Natural killer cell (primary cell): ENCODE measurements at regions not wholly inside any gene's neighbourhood (a gene's known extent, or its start where the extent isn't known, plus 50 kb on each side); places are given as distances from the start of the nearest gene placed in this dataset.

ENCODE experiments used
- ATAC-seq, 3 donors: fragments of 150-1000 bp in 2 of 3; fragments of 200-7000 bp in 1 of 3; cut with Tn5 transposase; 1 replicate in 1 of 3; 2 replicates in 2 of 3; pipeline ENCODE4 v1.10.0; 2021; ENCODE audit warnings: mild to moderate bottlenecking in 2 of 3, moderate library complexity in 2 of 3
- DNase-seq, 2 donors: peaks; one replicate each; pipeline versions ENCODE4 v3.0.0 to v3.0.0-alpha.2; 2013 to 2021; ENCODE audit warnings: mixed read lengths in 1 of 2
- H3K27ac ChIP-seq: one replicate; pipeline ENCODE4 v1.5.1; 2013; ENCODE audit warnings: mild to moderate bottlenecking, low read length
- H3K27me3 ChIP-seq: one replicate; pipeline ENCODE4 v1.6.1; 2013; ENCODE audit warnings: low read length; ENCODE audit not compliant: control insufficient read depth, insufficient read depth
- H3K36me3 ChIP-seq: one replicate; pipeline ENCODE4 v1.6.1; 2013; ENCODE audit warnings: low read length; ENCODE audit not compliant: control insufficient read depth, insufficient read depth
- H3K4me1 ChIP-seq: one replicate; pipeline ENCODE4 v1.6.1; 2013; ENCODE audit warnings: low read length; ENCODE audit not compliant: control insufficient read depth, insufficient read depth
- H3K4me3 ChIP-seq: one replicate; pipeline ENCODE4 v1.5.1; 2013; ENCODE audit warnings: low read length
- H3K9me3 ChIP-seq: one replicate; pipeline ENCODE4 v1.6.1; 2013; ENCODE audit warnings: low read length; ENCODE audit not compliant: control insufficient read depth, insufficient read depth
- H3K27ac Mint-ChIP-seq, 2 donors: one replicate each; pipeline ENCODE4 v1.8.0; 2022; ENCODE audit warnings: mild to moderate bottlenecking in 2 of 2, mixed read lengths in 2 of 2, moderate library complexity in 1 of 2
- H3K27me3 Mint-ChIP-seq, 2 donors: one replicate each; pipeline ENCODE4 v1.8.0; 2022; ENCODE audit warnings: low read depth in 2 of 2, mixed read lengths in 2 of 2
- H3K36me3 Mint-ChIP-seq: one replicate; pipeline ENCODE4 v1.8.0; 2022; ENCODE audit warnings: mixed read lengths
- H3K4me1 Mint-ChIP-seq, 2 donors: one replicate each; pipeline ENCODE4 v1.8.0; 2022; ENCODE audit warnings: mixed read lengths in 2 of 2
- H3K4me3 Mint-ChIP-seq: one replicate; pipeline ENCODE4 v1.8.0; 2022; ENCODE audit warnings: mild to moderate bottlenecking, moderate library complexity, mixed read lengths
- H3K9me3 Mint-ChIP-seq, 2 donors: one replicate each; pipeline ENCODE4 v1.8.0; 2022; ENCODE audit warnings: mixed read lengths in 2 of 2
- CTCF ChIP-seq: fragments of 200-600 bp; IDR thresholded peaks from one replicate; pipeline ENCODE4 v1.8.0; 2022; ENCODE audit warnings: antibody characterized with exemption
- WGBS: methylation state at CpG from one replicate; pipeline ENCODE4 v1.1.7; 2013; ENCODE audit warnings: missing lambda C conversion rate; ENCODE audit not compliant: insufficient coverage; 5-methylcytosine and 5-hydroxymethylcytosine counted together
- intact Hi-C: fragments of 100-400 bp; cut with micrococcal nuclease; formaldehyde crosslinking; loops from one replicate; pipeline ENCODE4 v1.14.2; 2022

- no peak overlapping the region for H3K27ac Mint-ChIP-seq
- no peaks in the 10 kb centered on the region for H3K36me3 ChIP-seq
- TF ChIP-seq CTCF: no peak
- no peak overlapping the region for H3K4me3 ChIP-seq
- no peaks in the 10 kb centered on the region for H3K27me3 ChIP-seq
- H3K27me3 Mint-ChIP-seq: peaks cover 4 to 13% of the 10 kb centered on the region in 2 donors
- ATAC-seq (no peak), DNase-seq (no peak)
- 88% methylated on average over 1 of the region's 2 CpGs for WGBS
- no peaks in the 10 kb centered on the region for H3K4me1 Mint-ChIP-seq
- no peaks in the 10 kb centered on the region for H3K9me3 ChIP-seq
- no peaks in the 10 kb centered on the region for H3K36me3 Mint-ChIP-seq
- intact Hi-C loops: no loop called here
- H3K4me1 ChIP-seq: no peaks in the 10 kb centered on the region
- peaks cover 0 to 5% of the 10 kb centered on the region in 2 donors for H3K9me3 Mint-ChIP-seq
- no peak overlapping the region for H3K4me3 Mint-ChIP-seq
- H3K27ac ChIP-seq: no peak overlapping the region
Observed at GRCh38 chr9:1701113-1701512, 314.0 kb upstream of the SMARCA2 start.

GRCh38 chr9:1702701-1703100, 312.4 kb upstream of the SMARCA2 start:
- H3K27me3 ChIP-seq: no peaks in the 10 kb centered on the region
- no peaks in the 10 kb centered on the region for H3K4me1 ChIP-seq
- H3K4me3 ChIP-seq: no peak overlapping the region
- Mint-ChIP-seq H3K9me3 (peaks cover 0 to 5% of the 10 kb centered on the region in 2 donors), H3K4me1 (no peaks in the 10 kb centered on the region), H3K4me3 (no peak overlapping the region), H3K36me3 (no peaks in the 10 kb centered on the region), H3K27me3 (peaks cover 4 to 13% of the 10 kb centered on the region in 2 donors), H3K27ac (no peak overlapping the region)
- no peak overlapping the region for H3K27ac ChIP-seq
- no peak for TF ChIP-seq CTCF
- intact Hi-C loops: no loop called here
- ATAC-seq (no peak), DNase-seq (no peak)
- WGBS: 61% methylated on average over 3 of the region's 3 CpGs
- no peaks in the 10 kb centered on the region for H3K36me3 ChIP-seq
- H3K9me3 ChIP-seq: no peaks in the 10 kb centered on the region

- no peaks in the 10 kb centered on the region for H3K27me3 ChIP-seq
- TF ChIP-seq CTCF: no peak
- no peaks in the 10 kb centered on the region for H3K36me3 ChIP-seq
- intact Hi-C loops: no loop called here
- DNase-seq (no peak), ATAC-seq (no peak)
- no peaks in the 10 kb centered on the region for H3K4me1 Mint-ChIP-seq
- H3K9me3 Mint-ChIP-seq: no peaks in the 10 kb centered on the region
- 85% methylated on average over 1 of the region's 1 CpG for WGBS
- H3K4me3 ChIP-seq: no peak overlapping the region
- no peaks in the 10 kb centered on the region for H3K9me3 ChIP-seq
- no peaks in the 10 kb centered on the region for H3K36me3 Mint-ChIP-seq
- no peaks in the 10 kb centered on the region for H3K4me1 ChIP-seq
- no peak overlapping the region for H3K27ac ChIP-seq
- H3K4me3 Mint-ChIP-seq: no peak overlapping the region
- H3K27me3 Mint-ChIP-seq: peaks cover 5 to 10% of the 10 kb centered on the region in 2 donors
- no peak overlapping the region for H3K27ac Mint-ChIP-seq
Observed at GRCh38 chr9:1707291-1707690, 307.9 kb upstream of the SMARCA2 start.

- TF ChIP-seq CTCF: no peak
Observed at GRCh38 chr9:1708219-1708618, 306.9 kb upstream of the SMARCA2 start.

More at GRCh38 chr9:1708219-1708618, 306.9 kb upstream of the SMARCA2 start:
- no peaks in the 10 kb centered on the region for H3K9me3 Mint-ChIP-seq
- H3K27me3 ChIP-seq: no peaks in the 10 kb centered on the region
- peaks cover 6% of the 10 kb centered on the region in 2 donors for H3K27me3 Mint-ChIP-seq
- no peak overlapping the region for H3K4me3 Mint-ChIP-seq
- WGBS: 89% methylated on average over 1 of the region's 1 CpG
- no peaks in the 10 kb centered on the region for H3K36me3 Mint-ChIP-seq
- no peaks in the 10 kb centered on the region for H3K4me1 Mint-ChIP-seq
- H3K4me1 ChIP-seq: no peaks in the 10 kb centered on the region
- intact Hi-C loops: no loop called here
- no peak overlapping the region for H3K27ac ChIP-seq
- H3K27ac Mint-ChIP-seq: no peak overlapping the region
- no peaks in the 10 kb centered on the region for H3K36me3 ChIP-seq
- ATAC-seq (no peak), DNase-seq (no peak)
- no peaks in the 10 kb centered on the region for H3K9me3 ChIP-seq
- H3K4me3 ChIP-seq: no peak overlapping the region
